A673 (cell line): ENCODE measurements at regions not wholly inside any gene's neighbourhood (a gene's known extent, or its start where the extent isn't known, plus 50 kb on each side); places are given as distances from the start of the nearest gene placed in this dataset.

Source experiments
- BruUV-seq: library from RNA; stranded (reverse); fragments of 400-500 nt; replicated peaks from 2 replicates; lab custom pipeline; 2021; lab: Mats Ljungman, UMichigan
- CTCF ChIA-PET: fragments of 300-600 bp; sonication (Branson Sonifier 250); formaldehyde crosslinking; loops from one replicate; lab custom pipeline; 2022; ENCODE audit warnings: antibody characterized with exemption; lab: Charles Lee
- POLR2A ChIA-PET: fragments of 300-600 bp; sonication (Branson Sonifier 250); formaldehyde crosslinking; loops from one replicate; lab custom pipeline; 2022; ENCODE audit warnings: antibody characterized with exemption; ENCODE audit not compliant: low non-redundant PET; lab: Charles Lee
- DNase-seq: peaks from one replicate; pipeline ENCODE4 v3.0.0-alpha.2; 2015; ENCODE audit warnings: low spot score
- H3K27ac ChIP-seq: fragments of 200-600 bp; sonication (generic); 2 replicates; pipeline ENCODE4 v1.5.1; 2016; ENCODE audit warnings: mixed run types, low read depth, mild to moderate bottlenecking, mixed read lengths, antibody characterized with exemption, low read length; ENCODE audit not compliant: poor library complexity, severe bottlenecking
- H3K27me3 ChIP-seq: fragments of 200-600 bp; sonication (generic); replicated peaks from 2 replicates; pipeline ENCODE4 v1.6.1; 2017; ENCODE audit warnings: mixed run types, low read depth, mild to moderate bottlenecking, mixed read lengths, antibody characterized with exemption, low read length; ENCODE audit not compliant: insufficient read depth, poor library complexity
- H3K36me3 ChIP-seq: fragments of 200-600 bp; sonication (generic); 2 replicates; pipeline ENCODE4 v1.6.1; 2016; ENCODE audit warnings: mixed run types, mild to moderate bottlenecking, mixed read lengths, antibody characterized with exemption, low read length; ENCODE audit not compliant: insufficient read depth, poor library complexity, severe bottlenecking
- H3K4me1 ChIP-seq: fragments of 200-600 bp; sonication (generic); 2 replicates; pipeline ENCODE4 v1.6.1; 2017; ENCODE audit warnings: mixed run types, mild to moderate bottlenecking, mixed read lengths, antibody characterized with exemption, low read length; ENCODE audit not compliant: insufficient read depth, poor library complexity, severe bottlenecking
- H3K4me3 ChIP-seq: fragments of 200-600 bp; sonication (generic); 2 replicates; pipeline ENCODE4 v1.5.1; 2016; ENCODE audit warnings: low read depth, mixed run types, mild to moderate bottlenecking, mixed read lengths, low read length; ENCODE audit not compliant: poor library complexity, severe bottlenecking
- H3K9me3 ChIP-seq: fragments of 200-600 bp; sonication (generic); 2 replicates; pipeline ENCODE4 v1.6.1; 2016; ENCODE audit warnings: mixed run types, low read depth, mild to moderate bottlenecking, mixed read lengths, antibody characterized with exemption, low read length; ENCODE audit not compliant: poor library complexity, severe bottlenecking
- CTCF ChIP-seq: fragments of 300-800, 200-600 bp; sonication (generic); conservative IDR thresholded peaks from 2 replicates; pipeline ENCODE4 v1.5.1; 2017; ENCODE audit warnings: low read depth, mild to moderate bottlenecking, antibody characterized with exemption, low read length, moderate library complexity, mixed read lengths
- EZH2 ChIP-seq: fragments of 200-600 bp; sonication (generic); IDR thresholded peaks from 2 replicates; pipeline ENCODE4 v1.6.1; 2017; ENCODE audit warnings: borderline replicate concordance, low read depth, mild to moderate bottlenecking, mixed read lengths, antibody characterized with exemption, low read length; ENCODE audit not compliant: poor library complexity, severe bottlenecking
- intact Hi-C: fragments of 100-400 bp; cut with micrococcal nuclease; formaldehyde crosslinking; loops from one replicate; pipeline ENCODE4 v1.10.0; 2022; ENCODE audit not compliant: unreplicated experiment

DNA sequence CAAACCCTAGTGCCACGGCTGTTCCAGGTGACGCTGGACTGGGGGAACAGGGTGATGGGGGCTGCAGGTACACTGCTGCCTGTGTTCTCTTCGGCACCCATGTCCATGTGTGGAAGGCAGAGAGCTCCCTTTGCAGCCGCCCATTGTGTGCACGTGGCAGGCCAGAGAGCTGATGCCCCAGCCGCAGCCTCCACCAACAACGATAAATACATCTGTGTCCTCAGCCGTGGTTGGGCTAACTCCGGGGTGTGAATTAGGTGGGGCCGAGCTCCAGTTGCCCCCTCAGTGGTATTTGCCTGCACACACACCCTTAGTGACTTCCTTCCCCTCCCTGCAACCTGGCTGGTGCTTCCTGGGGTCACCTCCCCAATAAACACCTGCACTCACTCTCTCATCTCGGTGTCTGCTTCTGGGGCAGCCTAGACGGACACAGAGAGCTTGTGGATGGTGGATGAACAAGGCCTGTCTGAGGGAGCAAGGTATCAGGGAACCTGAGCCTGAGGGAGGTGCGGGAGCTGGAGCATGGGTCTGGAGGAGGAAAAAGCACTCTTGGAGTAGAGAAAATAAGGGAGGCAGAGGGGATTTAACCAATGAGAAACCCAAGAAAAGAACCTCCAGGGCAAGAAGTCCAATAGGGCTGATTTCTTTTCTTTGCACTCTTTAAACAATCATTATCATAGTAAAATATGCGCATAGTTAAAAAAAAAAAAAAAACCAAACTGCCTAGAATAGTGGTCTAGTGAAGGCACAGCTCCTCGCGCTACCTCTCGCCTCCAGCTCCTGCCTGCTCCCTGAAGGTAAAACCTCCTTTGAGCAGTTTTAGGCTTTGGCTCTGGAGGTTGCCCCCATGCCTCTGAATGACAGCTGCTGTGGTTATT, 112.6 kb downstream of the ZNF664 start:
- TF ChIP-seq EZH2 (no peak), CTCF (no peak)
- no peak overlapping the region for H3K4me3 ChIP-seq
- no peaks in the 10 kb centered on the region for H3K4me1 ChIP-seq
- no peaks in the 10 kb centered on the region for H3K36me3 ChIP-seq
- no peaks in the 10 kb centered on the region for H3K9me3 ChIP-seq
- BruUV-seq = no TSS peak
- CTCF ChIA-PET = no interaction called here
- POLR2A ChIA-PET = no interaction called here
- H3K27ac ChIP-seq = no peak overlapping the region
- no peak for DNase-seq
- H3K27me3 ChIP-seq = no peaks in the 10 kb centered on the region
- intact Hi-C loops = no loop called here

- no peaks in the 10 kb centered on the region for H3K27me3 ChIP-seq
- no peak for DNase-seq
- ChIA-PET POLR2A (no interaction called here), CTCF (no interaction called here)
- H3K9me3 ChIP-seq = no peaks in the 10 kb centered on the region
- BruUV-seq = no TSS peak
- no peak for TF ChIP-seq CTCF
- TF ChIP-seq EZH2 = no peak
- H3K4me1 ChIP-seq = no peaks in the 10 kb centered on the region
- no peak overlapping the region for H3K4me3 ChIP-seq
- H3K36me3 ChIP-seq = no peaks in the 10 kb centered on the region
- intact Hi-C loops = no loop called here
- no peak overlapping the region for H3K27ac ChIP-seq
Measured at GRCh38 chr12:124086299-124086898, 113.4 kb downstream of the ZNF664 start.

GRCh38 chr12:124087266-124088051, 114.4 kb downstream of the ZNF664 start:
- TF ChIP-seq CTCF (no peak), EZH2 (no peak)
- DNase-seq = no peak
- Histone ChIP-seq H3K27me3 (no peaks in the 10 kb centered on the region), H3K4me3 (no peak overlapping the region), H3K4me1 (no peaks in the 10 kb centered on the region), H3K36me3 (no peaks in the 10 kb centered on the region), H3K9me3 (no peaks in the 10 kb centered on the region), H3K27ac (no peak overlapping the region)
- BruUV-seq = no TSS peak
- ChIA-PET POLR2A (no interaction called here), CTCF (interaction anchor here (0.6 kb wide), 1 partner anchor 718 kb away, joined by 10 read pairs; no protein-coding TSS in a partner anchor)
- intact Hi-C loops = no loop called here
